NCI-H748 (cell line): ENCODE measurements at regions not wholly inside any gene's neighbourhood (a gene's known extent, or its start where the extent isn't known, plus 50 kb on each side); places are given as distances from the start of the nearest gene placed in this dataset.
A peak's percentile ranks its signal among the peaks of the same experiment; 100 is the strongest.
"Not testable (repeated sequence)": the region's sequence is repeated elsewhere in the genome, so short reads cannot be mapped to it uniquely, and the experiment has no call there.

ENCODE experiments used
- DNase-seq: peaks from one replicate; lab custom pipeline; 2025; ENCODE audit not compliant: unreplicated experiment; lab: John Stamatoyannopoulos, UW

GRCh38 chr10:33794460-33794859 lies 460.0 kb upstream of the NRP1 start:
- DNase-seq = no peak

- no peak for DNase-seq
These were observed 459.3 kb upstream of the NRP1 start for GRCh38 chr10:33793793-33794192.

GRCh38 chr10:33791272-33791660 lies 456.8 kb upstream of the NRP1 start:
- no peak for DNase-seq

GRCh38 chr10:33790521-33791271 lies 456.2 kb upstream of the NRP1 start:
- no peak for DNase-seq

- DNase-seq = no peak
These were observed 449.1 kb upstream of the NRP1 start for GRCh38 chr10:33783557-33783956.

GRCh38 chr10:33783078-33783477 lies 448.6 kb upstream of the NRP1 start:
- DNase-seq = no peak

GRCh38 chr10:33781606-33782395 lies 447.3 kb upstream of the NRP1 start:
- no peak for DNase-seq

GRCh38 chr10:33780961-33781360 lies 446.5 kb upstream of the NRP1 start:
- no peak for DNase-seq

GRCh38 chr10:33777223-33777622 lies 442.8 kb upstream of the NRP1 start:
- DNase-seq = no peak

- peak; percentile 63 for DNase-seq
These were observed 442.1 kb upstream of the NRP1 start for GRCh38 chr10:33776419-33777070.

GRCh38 chr10:33774857-33775256 lies 440.4 kb upstream of the NRP1 start:
- DNase-seq = no peak

- DNase-seq = peak; percentile 18
These were observed 439.5 kb upstream of the NRP1 start for GRCh38 chr10:33773886-33774480.

- DNase-seq = no peak
These were observed 438.7 kb upstream of the NRP1 start for GRCh38 chr10:33773253-33773573.

- DNase-seq = peak; percentile 93
These were observed 438.1 kb upstream of the NRP1 start for GRCh38 chr10:33772370-33773252.

GRCh38 chr10:33771856-33772255 lies 437.4 kb upstream of the NRP1 start:
- not testable (repeated sequence) for DNase-seq

- DNase-seq = no peak
These were observed 430.3 kb upstream of the NRP1 start for GRCh38 chr10:33764694-33765185.

GRCh38 chr10:33760056-33760943 lies 425.8 kb upstream of the NRP1 start:
- no peak for DNase-seq

- no peak for DNase-seq
These were observed 424.7 kb upstream of the NRP1 start for GRCh38 chr10:33759191-33759590.

- DNase-seq = no peak
These were observed 423.8 kb upstream of the NRP1 start for GRCh38 chr10:33758299-33758698.

- DNase-seq = no peak
These were observed 419.6 kb upstream of the NRP1 start for GRCh38 chr10:33754052-33754451.
